GM23248 (cell line): ENCODE measurements at regions not wholly inside any gene's neighbourhood (a gene's known extent, or its start where the extent isn't known, plus 50 kb on each side); places are given as distances from the start of the nearest gene placed in this dataset.

Experiments
- EZH2 ChIP-seq: fragments of 200-600 bp; sonication (generic); IDR thresholded peaks from 2 replicates; pipeline ENCODE4 v1.6.1; 2018; ENCODE audit warnings: antibody characterized with exemption, mild to moderate bottlenecking; ENCODE audit not compliant: insufficient read depth, poor library complexity, severe bottlenecking
- EZH2phosphoT487 ChIP-seq: fragments of 200-600 bp; sonication (generic); IDR thresholded peaks from 2 replicates; pipeline ENCODE4 v1.6.1; 2018; ENCODE audit warnings: antibody characterized with exemption, moderate library complexity, mild to moderate bottlenecking, low read depth; ENCODE audit not compliant: insufficient read depth

DNA sequence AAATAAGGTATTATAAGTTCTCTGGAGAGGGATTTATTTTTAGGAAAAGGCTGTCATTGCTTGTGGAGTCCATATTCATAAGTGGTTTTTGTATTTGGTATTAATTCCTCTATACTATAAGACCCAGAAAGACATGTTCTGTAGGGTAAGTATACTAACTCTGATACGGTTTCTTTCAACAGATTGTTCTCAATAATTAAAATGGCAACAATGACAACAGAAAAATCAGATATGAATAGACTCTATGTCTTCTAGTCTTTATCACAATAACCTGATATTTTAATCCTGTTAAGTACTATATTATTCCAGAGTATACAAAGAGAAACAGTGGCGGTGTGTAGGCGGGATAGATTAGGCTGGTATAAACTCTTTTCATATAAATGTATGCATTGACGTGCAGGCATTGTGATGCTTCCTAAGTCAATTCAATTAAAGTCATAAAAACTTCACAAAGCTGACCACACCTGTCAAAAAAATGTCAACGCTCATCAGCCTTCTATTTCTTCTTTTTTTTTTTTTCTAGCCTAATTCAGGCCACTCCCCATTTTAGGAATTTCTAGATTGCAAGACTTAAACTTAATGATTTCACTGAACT lies 150.4 kb downstream of the TRIML1 start:
- TF ChIP-seq EZH2 (no peak), EZH2phosphoT487 (no peak)
